PC-3 (cell line): ENCODE measurements at regions not wholly inside any gene's neighbourhood (a gene's known extent, or its start where the extent isn't known, plus 50 kb on each side); places are given as distances from the start of the nearest gene placed in this dataset.

ENCODE experiments used
- EZH2 ChIP-seq: fragments of 300-600 bp; sonication (generic); IDR thresholded peaks from one replicate; pipeline ENCODE4 v1.6.1; 2017; ENCODE audit warnings: antibody characterized with exemption, mild to moderate bottlenecking, low read length; ENCODE audit not compliant: unreplicated experiment
- EZH2phosphoT487 ChIP-seq: fragments of 300-600 bp; sonication (generic); IDR thresholded peaks from 2 replicates; pipeline ENCODE4 v1.6.1; 2018; ENCODE audit warnings: mild to moderate bottlenecking, antibody characterized with exemption, low read length, borderline replicate concordance
- TF ChIP-seq, protein P1 (sequence below): fragments of 300-600 bp; sonication (generic); conservative IDR thresholded peaks from 2 replicates; pipeline ENCODE4 v1.5.1; 2017; ENCODE audit warnings: antibody characterized with exemption, low read depth, mild to moderate bottlenecking, low read length

GRCh38 chr10:105964009-105964408 lies 1200.5 kb downstream of the SORCS1 start:
- TF ChIP-seq, protein P1, sequence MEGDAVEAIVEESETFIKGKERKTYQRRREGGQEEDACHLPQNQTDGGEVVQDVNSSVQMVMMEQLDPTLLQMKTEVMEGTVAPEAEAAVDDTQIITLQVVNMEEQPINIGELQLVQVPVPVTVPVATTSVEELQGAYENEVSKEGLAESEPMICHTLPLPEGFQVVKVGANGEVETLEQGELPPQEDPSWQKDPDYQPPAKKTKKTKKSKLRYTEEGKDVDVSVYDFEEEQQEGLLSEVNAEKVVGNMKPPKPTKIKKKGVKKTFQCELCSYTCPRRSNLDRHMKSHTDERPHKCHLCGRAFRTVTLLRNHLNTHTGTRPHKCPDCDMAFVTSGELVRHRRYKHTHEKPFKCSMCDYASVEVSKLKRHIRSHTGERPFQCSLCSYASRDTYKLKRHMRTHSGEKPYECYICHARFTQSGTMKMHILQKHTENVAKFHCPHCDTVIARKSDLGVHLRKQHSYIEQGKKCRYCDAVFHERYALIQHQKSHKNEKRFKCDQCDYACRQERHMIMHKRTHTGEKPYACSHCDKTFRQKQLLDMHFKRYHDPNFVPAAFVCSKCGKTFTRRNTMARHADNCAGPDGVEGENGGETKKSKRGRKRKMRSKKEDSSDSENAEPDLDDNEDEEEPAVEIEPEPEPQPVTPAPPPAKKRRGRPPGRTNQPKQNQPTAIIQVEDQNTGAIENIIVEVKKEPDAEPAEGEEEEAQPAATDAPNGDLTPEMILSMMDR = no peak
- TF ChIP-seq EZH2 (no peak), EZH2phosphoT487 (no peak)
